ENCODE measurements at regions not wholly inside any gene's neighbourhood (a gene's known extent, or its start where the extent isn't known, plus 50 kb on each side); places are given as distances from the start of the nearest gene placed in this dataset.

DNA sequence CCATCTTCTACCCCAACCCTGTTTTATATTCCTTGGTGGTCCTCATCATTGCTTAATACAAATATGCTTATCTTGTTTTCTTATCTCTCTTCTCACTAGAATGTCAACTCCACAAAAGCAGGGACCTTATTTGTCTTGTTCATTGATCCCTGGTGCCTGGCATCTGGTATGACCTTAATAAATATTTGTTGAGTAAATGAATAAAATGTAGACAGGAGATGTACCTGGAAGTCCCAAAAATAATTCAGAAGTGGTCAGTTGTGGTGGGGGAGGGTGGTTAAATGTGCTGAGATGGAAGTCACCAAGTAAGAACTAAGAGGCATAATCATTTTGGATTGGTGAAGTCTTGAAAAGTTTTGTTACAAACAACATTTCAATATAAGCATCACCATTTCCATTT lies 214.8 kb upstream of the MPPED2 start:
- no peak for TF ChIP-seq MAX (IDR thresholded peaks at IDR 0.05)
- TF ChIP-seq CTCF (IDR thresholded peaks at IDR 0.05) = no peak
- no peak for TF ChIP-seq SMC3 (IDR thresholded peaks at IDR 0.05)
- TF ChIP-seq REST (IDR thresholded peaks at IDR 0.05) = no peak
- no peak for TF ChIP-seq BHLHE40 (IDR thresholded peaks at IDR 0.05; ENCODE audit: low read depth, low read length)
- no peak for TF ChIP-seq EP300 (IDR thresholded peaks at IDR 0.05)
- no peak for TF ChIP-seq POLR2A (IDR thresholded peaks at IDR 0.05; ENCODE audit: low read length)
- TF ChIP-seq RFX5 (IDR thresholded peaks at IDR 0.05) = no peak
- no peak for TF ChIP-seq FOXS1 (CRISPR knock-in tag; IDR thresholded peaks at IDR 0.05)
- TF ChIP-seq CHD2 (IDR thresholded peaks at IDR 0.05; ENCODE audit: low read length, partially characterized antibody) = no peak
- TF ChIP-seq MAZ (IDR thresholded peaks at IDR 0.05; ENCODE audit: borderline replicate concordance, low read depth, low read length) = no peak
